Heart left ventricle (tissue), 13 donors: ENCODE measurements at regions not wholly inside any gene's neighbourhood (a gene's known extent, or its start where the extent isn't known, plus 50 kb on each side); places are given as distances from the start of the nearest gene placed in this dataset.

Experiments
- POLR2A ChIP-seq, 2 donors: fragments of 450-650 bp; IDR thresholded peaks; one replicate each; pipeline ENCODE4 v1.6.1; 2017; ENCODE audit warnings: antibody characterized with exemption in 2 of 2, mild to moderate bottlenecking in 2 of 2, moderate library complexity in 2 of 2
- TF ChIP-seq, protein P1 (sequence below), 12 donors: fragments of 200-600 bp; sonication (generic) in 4 of 12; IDR thresholded peaks; one replicate each; pipeline versions ENCODE4 v1.5.0 to v1.8.0; 2018 to 2022; ENCODE audit warnings: antibody characterized with exemption in 12 of 12, mild to moderate bottlenecking in 5 of 12
- donor health status: ischemic (EF 13 %, LVEDD 7.1; RV severe dilation, severe dysfunction).
- donor health status: DM: no; HTN: yes; CAD: no.
- donor health status: DM: no; HTN: no; CAD: no.
- donor health status: ischemic (EF 25% LVEDD 6.9; RV normal size, moderate dysfunction).
- donor health status: ischemic (EF 25% LVEDD 5.7; RV mildly dilated, moderate dysfunction).
- donor health status: ischemic (EF 35%, LVEDD 5.7; RV mildly dilated, moderate dysfunction).
- donor health status: nonischemic (EF 11% LVEDD 7.7; RV severe dilation, severe dysfunction).
- donor health status: DM: yes; HTN: yes; CAD: no.
- donor health status: PGD.
- donor health status: ischemic (EF 29% LVEDD 5.4; RV normal size, mild dysfunction).
- donor health status: nonischemic (EF 23%, LVEDD 6.1; RV moderate dilation, normal function).

DNA sequence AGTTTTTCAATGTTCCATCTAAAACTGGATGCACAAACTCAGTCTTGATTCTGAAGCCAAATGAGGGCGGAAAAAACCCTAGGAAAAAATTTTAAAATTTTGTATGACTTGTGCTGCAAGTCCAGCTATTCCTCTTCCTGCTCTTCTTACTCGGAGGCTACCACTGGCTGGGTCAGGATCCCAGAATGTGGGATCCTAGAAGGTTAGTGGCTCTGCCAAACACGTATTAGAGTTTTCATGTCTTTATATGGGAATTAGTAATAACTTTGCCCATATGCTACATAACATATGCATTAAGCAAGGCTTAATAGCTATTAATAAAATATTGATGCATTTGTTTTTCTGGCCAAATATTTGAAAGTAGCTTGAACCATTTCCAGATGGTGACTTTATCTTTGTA lies 458.3 kb downstream of the AGTPBP1 start:
- no peak for TF ChIP-seq POLR2A (IDR thresholded peaks at IDR 0.05)
- TF ChIP-seq, protein P1, sequence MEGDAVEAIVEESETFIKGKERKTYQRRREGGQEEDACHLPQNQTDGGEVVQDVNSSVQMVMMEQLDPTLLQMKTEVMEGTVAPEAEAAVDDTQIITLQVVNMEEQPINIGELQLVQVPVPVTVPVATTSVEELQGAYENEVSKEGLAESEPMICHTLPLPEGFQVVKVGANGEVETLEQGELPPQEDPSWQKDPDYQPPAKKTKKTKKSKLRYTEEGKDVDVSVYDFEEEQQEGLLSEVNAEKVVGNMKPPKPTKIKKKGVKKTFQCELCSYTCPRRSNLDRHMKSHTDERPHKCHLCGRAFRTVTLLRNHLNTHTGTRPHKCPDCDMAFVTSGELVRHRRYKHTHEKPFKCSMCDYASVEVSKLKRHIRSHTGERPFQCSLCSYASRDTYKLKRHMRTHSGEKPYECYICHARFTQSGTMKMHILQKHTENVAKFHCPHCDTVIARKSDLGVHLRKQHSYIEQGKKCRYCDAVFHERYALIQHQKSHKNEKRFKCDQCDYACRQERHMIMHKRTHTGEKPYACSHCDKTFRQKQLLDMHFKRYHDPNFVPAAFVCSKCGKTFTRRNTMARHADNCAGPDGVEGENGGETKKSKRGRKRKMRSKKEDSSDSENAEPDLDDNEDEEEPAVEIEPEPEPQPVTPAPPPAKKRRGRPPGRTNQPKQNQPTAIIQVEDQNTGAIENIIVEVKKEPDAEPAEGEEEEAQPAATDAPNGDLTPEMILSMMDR (IDR thresholded peaks at IDR 0.05): no peak
